ENCODE measurements at regions not wholly inside any gene's neighbourhood (a gene's known extent, or its start where the extent isn't known, plus 50 kb on each side); places are given as distances from the start of the nearest gene placed in this dataset.

- no peaks in the 10 kb centered on the region for H3K79me2 ChIP-seq (ENCODE audit: insufficient read depth, low read length)
- no peaks in the 10 kb centered on the region for H3K9me3 ChIP-seq (ENCODE audit: control insufficient read depth in 1 of 2, insufficient read depth in 1 of 2, low read depth in 1 of 2, low read length in 2 of 2)
- H3K36me3 ChIP-seq (ENCODE audit: control insufficient read depth in 1 of 2, insufficient read depth in 2 of 2, low read length in 2 of 2), result no peaks in the 10 kb centered on the region
- no peak overlapping the region for H2AFZ ChIP-seq (ENCODE audit: low read depth, low read length, poor library complexity, severe bottlenecking)
- CTCF ChIA-PET, result no interaction called here
- BruUV-seq (replicated peaks), result no TSS peak
- POLR2A ChIA-PET, result no interaction called here
- peaks cover 13% of the 10 kb centered on the region; the same call in 1 of the 2 replicates for H3K27me3 ChIP-seq (ENCODE audit: insufficient read depth, low read length)
- DNase-seq (ENCODE audit: low read depth, low spot score) (no peak), ATAC-seq (no peak)
- H3K4me1 ChIP-seq (ENCODE audit: control insufficient read depth in 1 of 2, insufficient read depth in 2 of 2, low read length in 2 of 2), result no peaks in the 10 kb centered on the region
- no peak overlapping the region for H3K4me3 ChIP-seq (replicated peaks in 1 of 2; ENCODE audit: low read depth in 1 of 2, low read length in 2 of 2)
- no peak overlapping the region for H3K27ac ChIP-seq (ENCODE audit: low read depth, low read length)
- no peaks in the 10 kb centered on the region for H4K20me1 ChIP-seq (ENCODE audit: insufficient read depth)
- intact Hi-C loops (cut with micrococcal nuclease), result no loop called here
- H3K9me2 ChIP-seq (ENCODE audit: insufficient read depth), result no peaks in the 10 kb centered on the region
- TF ChIP-seq SRF (IDR thresholded peaks at IDR 0.05; ENCODE audit: low read depth) (no peak), FOSL1 (IDR thresholded peaks at IDR 0.05; ENCODE audit: low read depth) (no peak), ATF3 (IDR thresholded peaks at IDR 0.05) (no peak), EGR1 (IDR thresholded peaks at IDR 0.05; ENCODE audit: low read depth) (no peak), TCF7L2 (IDR thresholded peaks at IDR 0.05; ENCODE audit: borderline replicate concordance, extremely low read depth, insufficient read depth, insufficient read length) (no peak), ZNF274 (IDR thresholded peaks at IDR 0.05; ENCODE audit: low read depth, low read length) (no peak), JUND (IDR thresholded peaks at IDR 0.05) (no peak), SP1 (IDR thresholded peaks at IDR 0.05; ENCODE audit: low read depth) (no peak), POLR2AphosphoS5 (IDR thresholded peaks at IDR 0.05; ENCODE audit: low read depth, low read length) (no peak), SIN3A (IDR thresholded peaks at IDR 0.05; ENCODE audit: low read depth) (no peak), ELF1 (IDR thresholded peaks at IDR 0.05; ENCODE audit: borderline replicate concordance, low read depth) (no peak), RAD21 (IDR thresholded peaks at IDR 0.05; ENCODE audit: low read depth) (no peak), YY1 (IDR thresholded peaks at IDR 0.05; ENCODE audit: extremely low read depth, insufficient replicate concordance, low read depth, low read length) (no peak), POLR2A (IDR thresholded peaks at IDR 0.05; ENCODE audit: borderline replicate concordance, extremely low read depth, insufficient read depth, insufficient read length) (no peak), CEBPB (IDR thresholded peaks at IDR 0.05; ENCODE audit: low read depth) (no peak)
- no peak overlapping the region for H3K9ac ChIP-seq (ENCODE audit: low read length)
- no peak overlapping the region for H3K4me2 ChIP-seq (ENCODE audit: low read length)
- RAD21 ChIA-PET (ENCODE audit: low non-redundant PET in 1 of 2, low total read pairs in 2 of 2, uncharacterized antibody in 2 of 2, unreplicated experiment in 2 of 2), result no interaction called here
Measured at GRCh38 chr13:112131081-112131712, 64.2 kb downstream of the SOX1 start.
